ENCODE measurements at regions not wholly inside any gene's neighbourhood (a gene's known extent, or its start where the extent isn't known, plus 50 kb on each side); places are given as distances from the start of the nearest gene placed in this dataset.
"Not testable (repeated sequence)": the region's sequence is repeated elsewhere in the genome, so short reads cannot be mapped to it uniquely, and the experiment has no call there.

GRCh38 chr4:170804930-170805329, 715.2 kb upstream of the AADAT start:
- H3K4me3 ChIP-seq (replicated peaks; ENCODE audit: low read depth, low read length): no peak overlapping the region
- no peak for DNase-seq (ENCODE audit: low read depth)
- TF ChIP-seq CTCF (IDR thresholded peaks at IDR 0.05; ENCODE audit: low read length, missing control alignments): no peak

- DNase-seq (ENCODE audit: low read depth): no peak
- no peak overlapping the region for H3K4me3 ChIP-seq (replicated peaks; ENCODE audit: low read depth, low read length)
- no peak for TF ChIP-seq CTCF (IDR thresholded peaks at IDR 0.05; ENCODE audit: low read length, missing control alignments)
Observed at GRCh38 chr4:170803492-170803891, 713.7 kb upstream of the AADAT start.

- H3K4me3 ChIP-seq (replicated peaks; ENCODE audit: low read depth, low read length): no peak overlapping the region
- TF ChIP-seq CTCF (IDR thresholded peaks at IDR 0.05; ENCODE audit: low read length, missing control alignments): no peak
- DNase-seq (ENCODE audit: low read depth): no peak
Observed at GRCh38 chr4:170801771-170802170, 712.0 kb upstream of the AADAT start.

- no peak for DNase-seq (ENCODE audit: low read depth)
- no peak for TF ChIP-seq CTCF (IDR thresholded peaks at IDR 0.05; ENCODE audit: low read length, missing control alignments)
- H3K4me3 ChIP-seq (replicated peaks; ENCODE audit: low read depth, low read length): no peak overlapping the region
Observed at GRCh38 chr4:170794525-170794924, 704.8 kb upstream of the AADAT start.

GRCh38 chr4:170788540-170789051, 698.8 kb upstream of the AADAT start:
- H3K4me3 ChIP-seq (replicated peaks; ENCODE audit: low read depth, low read length); DNase-seq (ENCODE audit: low read depth): not testable (repeated sequence)

- no peak overlapping the region for H3K4me3 ChIP-seq (replicated peaks; ENCODE audit: low read depth, low read length)
- no peak for TF ChIP-seq CTCF (IDR thresholded peaks at IDR 0.05; ENCODE audit: low read length, missing control alignments)
- no peak for DNase-seq (ENCODE audit: low read depth)
Observed at GRCh38 chr4:170777663-170778062, 687.9 kb upstream of the AADAT start.

- no peak for DNase-seq (ENCODE audit: low read depth)
- TF ChIP-seq CTCF (IDR thresholded peaks at IDR 0.05; ENCODE audit: low read length, missing control alignments): no peak
- H3K4me3 ChIP-seq (replicated peaks; ENCODE audit: low read depth, low read length): no peak overlapping the region
Observed at GRCh38 chr4:170776983-170777382, 687.2 kb upstream of the AADAT start.

Measured in fibroblast of pulmonary artery (primary cell).